ENCODE measurements at regions not wholly inside any gene's neighbourhood (a gene's known extent, or its start where the extent isn't known, plus 50 kb on each side); places are given as distances from the start of the nearest gene placed in this dataset.

DNA sequence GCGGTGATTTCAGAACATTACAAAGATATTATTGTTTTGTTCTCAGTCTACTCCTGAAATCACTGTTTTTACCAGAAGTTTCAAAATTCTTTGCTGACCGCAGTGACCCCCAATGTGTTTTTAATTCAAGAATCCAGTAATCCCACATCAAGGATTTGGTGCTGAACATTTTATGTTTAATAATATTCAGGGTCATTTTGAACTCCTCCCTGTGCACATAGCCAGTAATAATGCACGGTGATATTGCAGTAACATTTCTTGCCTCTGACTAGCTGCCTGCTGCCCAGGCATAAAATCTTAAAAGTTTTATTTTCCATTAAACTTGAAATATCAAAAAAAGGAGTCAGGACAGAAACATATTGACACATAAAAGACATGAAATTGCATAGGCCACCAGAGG lies 443.4 kb upstream of the NCAM2 start:
- no peak overlapping the region for H3K27ac Mint-ChIP-seq
- TF ChIP-seq, protein P1, sequence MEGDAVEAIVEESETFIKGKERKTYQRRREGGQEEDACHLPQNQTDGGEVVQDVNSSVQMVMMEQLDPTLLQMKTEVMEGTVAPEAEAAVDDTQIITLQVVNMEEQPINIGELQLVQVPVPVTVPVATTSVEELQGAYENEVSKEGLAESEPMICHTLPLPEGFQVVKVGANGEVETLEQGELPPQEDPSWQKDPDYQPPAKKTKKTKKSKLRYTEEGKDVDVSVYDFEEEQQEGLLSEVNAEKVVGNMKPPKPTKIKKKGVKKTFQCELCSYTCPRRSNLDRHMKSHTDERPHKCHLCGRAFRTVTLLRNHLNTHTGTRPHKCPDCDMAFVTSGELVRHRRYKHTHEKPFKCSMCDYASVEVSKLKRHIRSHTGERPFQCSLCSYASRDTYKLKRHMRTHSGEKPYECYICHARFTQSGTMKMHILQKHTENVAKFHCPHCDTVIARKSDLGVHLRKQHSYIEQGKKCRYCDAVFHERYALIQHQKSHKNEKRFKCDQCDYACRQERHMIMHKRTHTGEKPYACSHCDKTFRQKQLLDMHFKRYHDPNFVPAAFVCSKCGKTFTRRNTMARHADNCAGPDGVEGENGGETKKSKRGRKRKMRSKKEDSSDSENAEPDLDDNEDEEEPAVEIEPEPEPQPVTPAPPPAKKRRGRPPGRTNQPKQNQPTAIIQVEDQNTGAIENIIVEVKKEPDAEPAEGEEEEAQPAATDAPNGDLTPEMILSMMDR (conservative IDR thresholded peaks at IDR 0.05): no peak
- no peaks in the 10 kb centered on the region for H3K27me3 Mint-ChIP-seq (ENCODE audit: insufficient read depth)
- no peaks in the 10 kb centered on the region for H3K4me1 ChIP-seq (ENCODE audit: control insufficient read depth, insufficient read depth, low read length)
- WGBS, 2 experiments (ENCODE audit: insufficient coverage in 1 of 2, insufficient read length in 1 of 2): 94% methylated on average over 2 to 3 of the region's 3 CpGs
- no peaks in the 10 kb centered on the region for H3K9me3 Mint-ChIP-seq
- H3K9ac ChIP-seq (ENCODE audit: extremely low read depth, low read length, poor library complexity, severe bottlenecking): no peak overlapping the region
- no peaks in the 10 kb centered on the region for H3K9me3 ChIP-seq (ENCODE audit: control insufficient read depth, low read length)
- H3K4me3 Mint-ChIP-seq: no peak overlapping the region
- H3K27me3 ChIP-seq (ENCODE audit: control insufficient read depth, insufficient read depth, low read length, poor library complexity, severe bottlenecking): no peaks in the 10 kb centered on the region
- H3K36me3 Mint-ChIP-seq (ENCODE audit: low read depth): no peaks in the 10 kb centered on the region
- no peak for DNase-seq
- H3K27ac ChIP-seq (ENCODE audit: low read depth, low read length): no peak overlapping the region
- no peaks in the 10 kb centered on the region for H3K4me1 Mint-ChIP-seq
- H3K4me3 ChIP-seq (ENCODE audit: low read length): no peak overlapping the region
- no peaks in the 10 kb centered on the region for H3K36me3 ChIP-seq (ENCODE audit: control insufficient read depth, insufficient read depth, low read length)

DNA sequence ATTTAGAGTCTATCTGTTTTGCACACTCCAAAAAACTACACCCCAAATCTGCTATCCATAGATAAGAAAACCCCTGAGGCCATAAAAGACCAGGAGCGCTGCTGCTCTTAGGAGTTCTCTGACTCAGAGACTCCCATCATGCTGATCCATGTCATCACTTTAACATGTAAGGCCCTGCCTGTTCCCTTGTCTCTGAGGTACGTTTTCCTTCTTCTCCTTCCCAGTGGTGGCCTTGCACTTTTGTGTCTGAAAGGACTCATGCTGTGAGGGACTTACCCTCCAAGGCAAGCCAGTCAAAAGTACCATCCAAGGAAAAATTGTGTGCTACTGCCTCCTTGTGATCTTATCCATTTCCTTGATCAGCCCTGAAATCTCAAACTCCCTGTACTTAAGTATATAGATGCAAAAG lies 427.4 kb upstream of the NCAM2 start:
- Mint-ChIP-seq H3K9me3 (no peaks in the 10 kb centered on the region), H3K4me3 (no peak overlapping the region), H3K4me1 (peaks cover 4% of the 10 kb centered on the region), H3K36me3 (ENCODE audit: low read depth) (no peaks in the 10 kb centered on the region), H3K27ac (no peak overlapping the region), H3K27me3 (ENCODE audit: insufficient read depth) (no peaks in the 10 kb centered on the region)
- H3K27ac ChIP-seq (ENCODE audit: low read depth, low read length): no peak overlapping the region
- DNase-seq: peak; percentile 88
- no peak overlapping the region for H3K4me3 ChIP-seq (ENCODE audit: low read length)
- no peaks in the 10 kb centered on the region for H3K27me3 ChIP-seq (ENCODE audit: control insufficient read depth, insufficient read depth, low read length, poor library complexity, severe bottlenecking)
- H3K9me3 ChIP-seq (ENCODE audit: control insufficient read depth, low read length): no peaks in the 10 kb centered on the region
- 0 to 27% methylated on average over 1 to 2 of the region's 2 CpGs for WGBS, 2 experiments (ENCODE audit: insufficient coverage in 1 of 2, insufficient read length in 1 of 2)
- no peaks in the 10 kb centered on the region for H3K36me3 ChIP-seq (ENCODE audit: control insufficient read depth, insufficient read depth, low read length)
- TF ChIP-seq, protein P1 (conservative IDR thresholded peaks at IDR 0.05): peak; percentile 61
- no peaks in the 10 kb centered on the region for H3K4me1 ChIP-seq (ENCODE audit: control insufficient read depth, insufficient read depth, low read length)
- no peak overlapping the region for H3K9ac ChIP-seq (ENCODE audit: extremely low read depth, low read length, poor library complexity, severe bottlenecking)

DNA sequence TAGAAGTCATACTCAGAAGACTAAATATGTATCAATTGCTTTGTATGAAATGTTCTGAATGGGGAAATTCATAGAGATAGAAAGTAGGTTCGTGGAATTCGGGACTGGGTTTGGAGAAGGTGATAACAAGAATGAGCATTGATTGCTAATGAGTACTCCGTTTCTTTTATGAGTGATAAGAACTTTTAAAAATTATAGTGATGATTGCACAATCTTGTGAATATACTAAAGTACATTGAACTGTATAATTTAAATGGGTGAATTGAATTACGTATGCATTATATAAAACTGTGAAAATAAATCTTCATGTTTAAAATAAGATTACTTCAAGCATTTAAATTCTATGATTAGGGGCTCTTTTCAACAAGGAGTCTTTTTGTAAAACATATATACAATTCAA lies 425.6 kb upstream of the NCAM2 start:
- Histone ChIP-seq H3K36me3 (ENCODE audit: control insufficient read depth, insufficient read depth, low read length) (no peaks in the 10 kb centered on the region), H3K4me3 (ENCODE audit: low read length) (no peak overlapping the region), H3K9me3 (ENCODE audit: control insufficient read depth, low read length) (no peaks in the 10 kb centered on the region), H3K27ac (ENCODE audit: low read depth, low read length) (no peak overlapping the region), H3K27me3 (ENCODE audit: control insufficient read depth, insufficient read depth, low read length, poor library complexity, severe bottlenecking) (no peaks in the 10 kb centered on the region), H3K9ac (ENCODE audit: extremely low read depth, low read length, poor library complexity, severe bottlenecking) (no peak overlapping the region), H3K4me1 (ENCODE audit: control insufficient read depth, insufficient read depth, low read length) (no peaks in the 10 kb centered on the region)
- DNase-seq: no peak
- Mint-ChIP-seq H3K36me3 (ENCODE audit: low read depth) (no peaks in the 10 kb centered on the region), H3K4me1 (peaks cover 4% of the 10 kb centered on the region), H3K9me3 (no peaks in the 10 kb centered on the region), H3K27me3 (ENCODE audit: insufficient read depth) (no peaks in the 10 kb centered on the region), H3K27ac (no peak overlapping the region), H3K4me3 (no peak overlapping the region)
- WGBS, 2 experiments (ENCODE audit: insufficient coverage in 1 of 2, insufficient read length in 1 of 2): 86 to 93% methylated on average over 1 to 3 of the region's 4 CpGs
- TF ChIP-seq, protein P1 (conservative IDR thresholded peaks at IDR 0.05): no peak

Measured in endodermal cell (in vitro differentiated cells).